Heart right ventricle (tissue), 16 donors: ENCODE measurements at regions not wholly inside any gene's neighbourhood (a gene's known extent, or its start where the extent isn't known, plus 50 kb on each side); places are given as distances from the start of the nearest gene placed in this dataset.

ENCODE experiments used
- ATAC-seq, 8 donors: fragments of 200-7000 bp; cut with Tn5 transposase; one replicate each; pipeline ENCODE4 v1.9.1; 2020; ENCODE audit warnings: mild to moderate bottlenecking in 8 of 8, moderate library complexity in 8 of 8, moderate number of reproducible peaks in 1 of 8
- DNase-seq, 2 donors: peaks; one replicate each; pipeline ENCODE4 v3.0.0-alpha.2; 2020
- H3K27ac ChIP-seq, 10 donors: fragments of 200-600 bp; sonication (generic) in 2 of 10; one replicate each; pipeline versions ENCODE4 v1.5.0 to v1.8.0; 2020 to 2022; ENCODE audit warnings: mild to moderate bottlenecking in 3 of 10
- H3K27me3 ChIP-seq, 7 donors: fragments of 200-600 bp; one replicate each; pipeline ENCODE4 v1.8.0; 2021 to 2022; ENCODE audit warnings: mild to moderate bottlenecking in 2 of 7
- H3K36me3 ChIP-seq, 9 donors: fragments of 200-600 bp; sonication (generic) in 1 of 9; one replicate each; pipeline versions ENCODE4 v1.5.0 to v1.8.0; 2020 to 2022; ENCODE audit warnings: mild to moderate bottlenecking in 2 of 9
- H3K4me1 ChIP-seq, 9 donors: fragments of 200-600 bp; sonication (generic) in 1 of 9; one replicate each; pipeline versions ENCODE4 v1.5.0 to v1.8.0; 2020 to 2022; ENCODE audit warnings: mild to moderate bottlenecking in 4 of 9
- H3K4me3 ChIP-seq, 10 donors: fragments of 200-600 bp; sonication (generic) in 2 of 10; one replicate each; pipeline versions ENCODE4 v1.5.0 to v1.8.0; 2020 to 2022; ENCODE audit warnings: mild to moderate bottlenecking in 7 of 10, moderate library complexity in 2 of 10
- H3K9me3 ChIP-seq, 11 donors: fragments of 200-600 bp in 10 of 11; sonication (generic) in 2 of 11; one replicate each; pipeline versions ENCODE4 v1.5.0 to v1.8.0; 2013 to 2022; ENCODE audit warnings: mild to moderate bottlenecking in 2 of 11, control low read depth in 1 of 11, moderate library complexity in 1 of 11
- WGBS, 2 donors: extraction: QIAGEN DNeasy Blood & Tissue Kit; methylation state at CpG; one replicate each; pipeline ENCODE4 v1.1.7; 2013; ENCODE audit warnings: inconsistent platforms in 1 of 2; 5-methylcytosine and 5-hydroxymethylcytosine counted together
- intact Hi-C, 10 donors: fragments of 100-400 bp; cut with DNase I; formaldehyde crosslinking; loops; one replicate each; pipeline versions ENCODE4 v1.11.1 to v1.14.2; 2022
- TF ChIP-seq, protein P1 (sequence below), 9 donors: fragments of 200-600 bp; sonication (generic) in 2 of 9; IDR thresholded peaks; one replicate each; pipeline versions ENCODE4 v1.5.0 to v1.8.0; 2021 to 2022; ENCODE audit warnings: antibody characterized with exemption in 9 of 9, mild to moderate bottlenecking in 5 of 9, moderate library complexity in 1 of 9
- donor health status: Arrhythmogenic right ventricular cardiomyopathy.
- donor health status: ischemic (EF 13 %, LVEDD 7.1; RV severe dilation, severe dysfunction).
- donor health status: healthy with polysubstance abuse.
- donor health status: DM: no; HTN: yes; CAD: no.
- donor health status: DM: no; HTN: no; CAD: no.
- donor health status: ischemic (EF 25% LVEDD 6.9; RV normal size, moderate dysfunction).
- donor health status: ischemic (EF 25% LVEDD 5.7; RV mildly dilated, moderate dysfunction).
- donor health status: healthy.
- donor health status: DM: yes; HTN: yes; CAD: no.
- donor health status: Ischemic cardiomyopathy.
- donor health status: ischemic (EF 35%, LVEDD 5.7; RV mildly dilated, moderate dysfunction).
- donor health status: nonischemic (EF 11% LVEDD 7.7; RV severe dilation, severe dysfunction).
- donor health status: DM: yes; HTN: yes; CAD: no.
- donor health status: PGD.
- donor health status: ischemic (EF 29% LVEDD 5.4; RV normal size, mild dysfunction).
- donor health status: nonischemic (EF 23%, LVEDD 6.1; RV moderate dilation, normal function).

- TF ChIP-seq, protein P1, sequence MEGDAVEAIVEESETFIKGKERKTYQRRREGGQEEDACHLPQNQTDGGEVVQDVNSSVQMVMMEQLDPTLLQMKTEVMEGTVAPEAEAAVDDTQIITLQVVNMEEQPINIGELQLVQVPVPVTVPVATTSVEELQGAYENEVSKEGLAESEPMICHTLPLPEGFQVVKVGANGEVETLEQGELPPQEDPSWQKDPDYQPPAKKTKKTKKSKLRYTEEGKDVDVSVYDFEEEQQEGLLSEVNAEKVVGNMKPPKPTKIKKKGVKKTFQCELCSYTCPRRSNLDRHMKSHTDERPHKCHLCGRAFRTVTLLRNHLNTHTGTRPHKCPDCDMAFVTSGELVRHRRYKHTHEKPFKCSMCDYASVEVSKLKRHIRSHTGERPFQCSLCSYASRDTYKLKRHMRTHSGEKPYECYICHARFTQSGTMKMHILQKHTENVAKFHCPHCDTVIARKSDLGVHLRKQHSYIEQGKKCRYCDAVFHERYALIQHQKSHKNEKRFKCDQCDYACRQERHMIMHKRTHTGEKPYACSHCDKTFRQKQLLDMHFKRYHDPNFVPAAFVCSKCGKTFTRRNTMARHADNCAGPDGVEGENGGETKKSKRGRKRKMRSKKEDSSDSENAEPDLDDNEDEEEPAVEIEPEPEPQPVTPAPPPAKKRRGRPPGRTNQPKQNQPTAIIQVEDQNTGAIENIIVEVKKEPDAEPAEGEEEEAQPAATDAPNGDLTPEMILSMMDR (IDR thresholded peaks at IDR 0.05): no peak
- H3K4me1 ChIP-seq: peaks cover 0 to 6% (median 0%) of the 10 kb centered on the region in 9 donors
- DNase-seq (no peak), ATAC-seq (no peak)
- no peaks in the 10 kb centered on the region for H3K27me3 ChIP-seq
- H3K9me3 ChIP-seq: no peaks in the 10 kb centered on the region
- no peak overlapping the region for H3K4me3 ChIP-seq
- no peak overlapping the region for H3K27ac ChIP-seq
- WGBS, 2 donors: 85 to 87% methylated on average over 2 of the region's 2 CpGs
- H3K36me3 ChIP-seq: no peaks in the 10 kb centered on the region
- intact Hi-C loops: no loop called here
These were observed 77.0 kb upstream of the FGGY start for GRCh38 chr1:59219916-59220315.

- TF ChIP-seq, protein P1 (IDR thresholded peaks at IDR 0.05): no peak
- WGBS, 2 donors: 74 to 78% methylated on average over 5 of the region's 5 CpGs
- Histone ChIP-seq H3K4me1 (peaks cover 0 to 6% (median 0%) of the 10 kb centered on the region in 9 donors), H3K9me3 (no peaks in the 10 kb centered on the region), H3K27ac (no peak overlapping the region), H3K4me3 (no peak overlapping the region), H3K36me3 (no peaks in the 10 kb centered on the region), H3K27me3 (no peaks in the 10 kb centered on the region)
- intact Hi-C loops: no loop called here
- no peak for DNase-seq
- no peak for ATAC-seq
These were observed 76.5 kb upstream of the FGGY start for GRCh38 chr1:59220356-59220755.

GRCh38 chr1:59223198-59223597 lies 73.7 kb upstream of the FGGY start:
- ATAC-seq: peak in 5 of 8 donors; percentile 41 to 71 (median 61)

DNA sequence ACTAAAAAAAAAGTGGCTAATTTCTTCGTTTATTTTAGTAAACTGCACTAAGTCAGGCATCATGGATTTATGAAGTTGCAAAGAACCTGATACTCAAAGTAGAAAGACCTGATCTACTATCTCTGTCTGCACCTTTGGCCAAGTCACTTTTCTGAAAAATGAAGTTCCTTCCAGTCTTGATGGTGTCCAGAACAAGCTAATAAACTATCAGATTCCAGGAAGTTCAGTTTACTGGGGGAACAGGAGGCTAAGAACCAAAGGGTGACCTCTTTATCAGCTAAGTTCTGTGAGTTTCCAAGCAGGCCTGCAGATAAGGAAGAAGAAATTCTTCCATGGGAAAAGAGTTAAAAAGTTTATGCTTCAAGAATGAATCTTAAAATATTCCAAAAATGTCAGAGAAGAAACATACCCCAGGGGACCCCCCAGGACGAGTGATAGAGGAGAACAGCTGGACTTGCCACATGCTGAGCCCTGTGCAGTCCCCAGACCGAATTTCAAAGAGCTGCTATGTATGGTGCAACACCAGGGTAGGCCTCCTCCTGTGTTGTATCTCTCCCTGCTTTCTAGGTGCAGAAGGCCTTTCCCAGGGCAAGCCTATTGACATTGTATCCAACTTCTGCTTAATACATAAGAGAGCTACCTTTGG lies 72.8 kb upstream of the FGGY start:
- peaks cover 0 to 11% (median 0%) of the 10 kb centered on the region in 9 donors for H3K4me1 ChIP-seq
- WGBS, 2 donors: 59% methylated on average over 3 of the region's 3 CpGs
- no peaks in the 10 kb centered on the region for H3K36me3 ChIP-seq
- ATAC-seq (peak in 3 of 8 donors; percentile 35 to 61 (median 39)), DNase-seq (no peak)
- intact Hi-C loops: no loop called here
- no peak overlapping the region for H3K4me3 ChIP-seq
- no peaks in the 10 kb centered on the region for H3K9me3 ChIP-seq
- H3K27ac ChIP-seq: peak overlapping the region in 2 of 10 donors; percentile 24 to 39
- TF ChIP-seq, protein P1 (IDR thresholded peaks at IDR 0.05): no peak
- no peaks in the 10 kb centered on the region for H3K27me3 ChIP-seq

More at GRCh38 chr1:59223198-59223597, 73.7 kb upstream of the FGGY start:
- H3K4me3 ChIP-seq: no peak overlapping the region
- H3K27me3 ChIP-seq: no peaks in the 10 kb centered on the region
- no peaks in the 10 kb centered on the region for H3K36me3 ChIP-seq
- peak overlapping the region in 2 of 10 donors; percentile 4 to 24 for H3K27ac ChIP-seq
- TF ChIP-seq, protein P1 (IDR thresholded peaks at IDR 0.05): no peak
- no peaks in the 10 kb centered on the region for H3K9me3 ChIP-seq
- no peak for DNase-seq
- peaks cover 0 to 6% (median 0%) of the 10 kb centered on the region in 9 donors for H3K4me1 ChIP-seq
- intact Hi-C loops: no loop called here
- WGBS, 2 donors: 74 to 82% methylated on average over 2 of the region's 2 CpGs
